DMS79 treated with DMSO at 0.1 percent for 48 hours (cell line): ENCODE measurements at regions not wholly inside any gene's neighbourhood (a gene's known extent, or its start where the extent isn't known, plus 50 kb on each side); places are given as distances from the start of the nearest gene placed in this dataset.
"Not testable (repeated sequence)": the region's sequence is repeated elsewhere in the genome, so short reads cannot be mapped to it uniquely, and the experiment has no call there.

Experiments
- DNase-seq: peaks from one replicate; lab custom pipeline; 2025; lab: John Stamatoyannopoulos, UW

- not testable (repeated sequence) for DNase-seq
Measured at GRCh38 chr4:134621715-134622114, 420.1 kb upstream of the PABPC4L start.

- DNase-seq, result no peak
Measured at GRCh38 chr4:134610956-134611355, 409.4 kb upstream of the PABPC4L start.

- DNase-seq, result no peak
Measured at GRCh38 chr4:134610172-134610571, 408.6 kb upstream of the PABPC4L start.

DNA sequence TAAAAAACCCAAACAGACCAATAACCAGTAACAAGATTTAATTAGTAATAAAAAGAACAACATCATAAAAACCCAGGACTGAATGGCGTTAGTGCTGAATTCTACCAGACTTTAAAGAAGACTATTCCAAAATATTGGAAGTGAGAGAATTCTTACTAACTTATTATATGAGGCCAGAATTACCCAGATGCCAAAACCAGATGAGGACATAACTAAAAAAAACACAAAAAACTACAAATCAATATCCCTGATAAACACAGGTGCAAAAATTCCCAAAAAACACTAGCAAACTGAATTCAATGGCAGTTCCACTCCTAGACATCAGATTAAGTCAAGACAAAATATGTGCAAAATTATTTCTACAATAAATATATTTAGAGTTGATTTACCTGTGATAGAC lies 400.1 kb upstream of the PABPC4L start:
- DNase-seq, result no peak

DNA sequence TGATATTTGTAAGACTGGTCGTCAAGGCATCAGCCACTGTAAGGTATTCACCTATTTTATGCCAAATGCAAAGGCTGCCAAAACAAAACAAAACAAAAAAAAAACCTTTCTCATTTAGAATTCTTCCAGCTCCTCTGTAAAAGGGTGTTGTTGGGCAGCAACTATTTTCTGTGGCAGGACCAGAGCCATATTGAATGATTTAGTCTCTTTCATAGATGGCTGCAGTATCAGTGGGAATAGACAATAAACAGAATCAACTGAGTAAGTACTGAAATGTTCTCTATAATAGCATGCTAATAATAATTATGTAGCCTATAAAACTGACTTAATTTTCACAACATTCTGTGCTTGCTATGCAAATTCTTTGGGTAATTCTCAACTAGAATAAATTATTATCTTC lies 389.7 kb upstream of the PABPC4L start:
- no peak for DNase-seq

DNA sequence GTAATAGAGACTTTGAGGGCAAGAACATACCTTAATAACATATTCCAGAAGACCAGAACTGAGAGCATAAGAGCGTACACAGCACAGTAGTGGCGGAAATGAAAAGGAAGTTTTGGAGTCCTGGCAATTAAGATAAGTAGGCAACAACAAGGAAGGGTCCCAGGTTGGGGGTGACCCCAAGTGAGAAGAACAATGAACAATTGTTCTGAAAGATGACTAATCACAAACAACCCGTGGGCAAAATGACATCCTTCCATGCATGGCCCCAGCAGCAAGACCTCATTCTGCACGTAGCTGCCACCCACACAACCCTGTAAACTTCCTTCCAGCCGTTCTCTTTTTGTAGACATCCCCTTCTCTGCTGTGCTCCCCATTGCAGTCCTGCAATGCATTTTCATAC lies 384.4 kb upstream of the PABPC4L start:
- no peak for DNase-seq

DNA sequence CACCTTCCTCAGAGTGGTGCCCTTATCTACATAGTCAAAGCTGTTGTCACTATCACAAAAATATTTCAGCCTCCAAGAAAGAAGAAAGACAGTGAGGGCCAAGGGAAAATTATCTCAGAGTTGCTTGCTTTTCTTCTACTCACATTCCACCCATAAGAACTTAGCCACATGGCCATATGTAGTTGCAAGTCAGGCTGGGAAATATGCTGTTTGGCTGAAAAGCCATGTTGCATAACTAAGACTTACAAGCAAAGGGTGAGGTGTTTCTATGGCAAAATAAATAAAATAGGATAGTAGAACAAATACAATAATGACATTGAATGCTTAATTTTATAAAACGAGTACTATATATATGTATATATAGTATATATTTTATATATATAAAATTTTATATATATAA lies 365.9 kb upstream of the PABPC4L start:
- DNase-seq, result no peak

DNA sequence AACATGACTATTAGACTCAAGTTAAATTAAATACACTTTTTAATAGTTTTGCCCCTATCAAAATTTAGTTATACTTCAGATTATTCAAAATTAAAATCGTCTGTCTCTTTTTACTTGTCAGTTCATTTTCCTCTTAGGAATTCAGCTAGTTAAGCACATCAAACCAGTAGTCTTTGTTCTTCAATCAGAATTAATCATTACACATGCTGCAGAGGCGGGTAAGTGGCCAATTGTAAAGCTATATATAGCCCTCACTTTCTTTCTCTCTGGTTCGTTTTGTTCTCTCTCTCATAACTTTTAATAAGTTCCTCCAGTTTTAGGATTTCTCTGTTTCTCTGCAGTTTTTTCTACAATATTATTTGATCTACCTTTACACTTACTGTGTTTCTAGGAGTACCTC lies 359.1 kb upstream of the PABPC4L start:
- no peak for DNase-seq

DNA sequence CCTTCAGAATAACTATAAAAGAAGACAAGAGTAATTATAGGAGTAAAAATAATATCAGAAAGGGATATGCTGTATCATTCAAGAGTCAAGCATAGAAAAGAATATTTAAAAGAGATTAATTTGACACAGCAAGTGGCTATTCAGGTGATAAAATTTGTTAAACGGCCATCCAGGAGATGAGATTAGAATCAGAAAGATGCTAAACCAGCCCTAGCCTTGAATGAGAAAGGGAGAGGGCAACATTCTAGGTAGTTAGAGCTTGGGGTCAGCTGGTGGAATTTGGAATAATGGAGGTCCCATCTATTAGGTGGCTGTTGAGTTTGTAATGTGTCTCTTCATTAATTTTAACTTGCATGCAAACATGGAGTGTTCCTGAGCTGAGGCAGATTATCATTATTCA lies 350.5 kb upstream of the PABPC4L start:
- no peak for DNase-seq

DNA sequence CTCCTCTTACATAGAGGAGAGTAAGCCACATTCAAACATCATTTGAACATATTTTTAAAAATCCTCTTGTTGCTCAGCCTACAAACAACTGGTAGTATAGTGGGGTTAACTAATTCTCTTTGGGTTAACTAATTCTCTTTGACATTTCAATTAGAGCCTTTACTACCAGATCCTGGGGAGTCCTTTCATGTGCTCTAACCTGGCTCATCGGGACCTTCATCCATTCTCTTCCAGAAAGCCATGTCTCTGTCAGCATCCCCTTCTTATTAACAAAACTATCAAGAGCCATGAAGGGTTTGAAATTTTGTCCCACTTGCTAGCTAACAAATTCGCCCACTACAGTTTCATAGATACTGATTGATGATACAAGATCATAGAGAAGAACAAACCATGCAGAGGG lies 349.8 kb upstream of the PABPC4L start:
- DNase-seq, result no peak

- no peak for DNase-seq
Measured at GRCh38 chr4:134548052-134548628, 346.6 kb upstream of the PABPC4L start.

- no peak for DNase-seq
Measured at GRCh38 chr4:134546279-134546678, 344.7 kb upstream of the PABPC4L start.

DNA sequence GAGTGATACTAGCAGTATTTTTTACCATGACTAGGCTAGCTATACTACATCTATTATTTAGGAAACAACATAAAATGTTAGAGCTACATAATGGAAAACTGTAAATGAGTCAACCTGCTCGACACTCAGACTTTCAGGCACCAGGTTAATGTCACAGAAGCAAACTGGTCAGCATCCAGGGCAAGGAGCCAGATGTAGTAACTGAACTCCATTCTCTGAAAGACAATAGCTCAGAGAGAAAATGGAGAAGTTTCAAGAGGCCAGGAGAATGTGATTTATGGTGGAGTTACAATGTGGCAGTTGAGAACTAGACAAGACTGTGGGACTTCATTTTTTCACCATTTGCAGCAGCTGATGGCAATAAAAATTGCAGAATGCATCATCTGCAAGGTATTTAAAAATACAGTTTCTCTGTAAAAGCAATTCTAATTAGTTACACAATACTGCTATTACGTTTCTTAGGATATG lies 342.7 kb upstream of the PABPC4L start:
- peak; percentile 9 for DNase-seq

- DNase-seq, result no peak
Measured at GRCh38 chr4:134540588-134540987, 339.0 kb upstream of the PABPC4L start.

- no peak for DNase-seq
Measured at GRCh38 chr4:134539729-134540231, 338.2 kb upstream of the PABPC4L start.

DNA sequence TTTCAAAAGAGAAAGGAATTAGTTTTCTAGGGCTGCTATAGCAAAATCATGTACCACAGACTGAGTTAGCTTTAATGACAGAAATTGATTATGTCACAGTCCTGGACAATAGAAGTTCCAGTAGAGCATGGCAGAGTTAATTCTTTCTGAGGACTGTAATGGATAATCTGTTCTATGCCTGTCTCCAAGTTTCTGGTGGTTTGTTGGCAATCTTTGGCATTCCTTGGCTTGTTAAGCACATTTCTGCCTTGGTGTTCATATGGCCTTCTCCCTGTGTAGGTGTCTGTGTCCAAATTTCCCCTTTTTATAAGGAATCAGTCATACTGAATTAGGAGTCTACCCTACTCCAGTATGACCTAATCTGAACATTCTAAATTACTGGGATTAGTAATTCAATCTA lies 336.1 kb upstream of the PABPC4L start:
- DNase-seq, result no peak

- no peak for DNase-seq
Measured at GRCh38 chr4:134533068-134533467, 331.5 kb upstream of the PABPC4L start.

- no peak for DNase-seq
Measured at GRCh38 chr4:134531013-134531412, 329.4 kb upstream of the PABPC4L start.

DNA sequence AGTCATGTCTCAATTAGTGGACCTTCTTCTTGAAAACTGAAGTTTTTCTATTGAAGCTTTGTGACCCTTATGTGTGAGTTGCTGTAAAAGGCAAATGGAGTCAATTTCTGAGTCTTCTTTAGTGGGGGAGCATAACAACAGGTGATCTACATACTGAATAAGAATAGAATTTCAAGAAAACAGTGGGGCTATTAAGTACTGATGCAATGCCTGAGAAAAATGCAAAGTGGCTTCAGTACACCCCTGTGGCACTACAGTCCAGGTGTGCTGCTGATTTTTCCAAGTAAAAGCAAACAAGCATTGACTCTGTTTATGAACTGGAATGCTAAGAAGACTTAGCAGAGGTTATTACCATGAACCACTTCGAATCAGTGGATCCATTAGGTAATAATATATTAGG lies 328.0 kb upstream of the PABPC4L start:
- no peak for DNase-seq

DNA sequence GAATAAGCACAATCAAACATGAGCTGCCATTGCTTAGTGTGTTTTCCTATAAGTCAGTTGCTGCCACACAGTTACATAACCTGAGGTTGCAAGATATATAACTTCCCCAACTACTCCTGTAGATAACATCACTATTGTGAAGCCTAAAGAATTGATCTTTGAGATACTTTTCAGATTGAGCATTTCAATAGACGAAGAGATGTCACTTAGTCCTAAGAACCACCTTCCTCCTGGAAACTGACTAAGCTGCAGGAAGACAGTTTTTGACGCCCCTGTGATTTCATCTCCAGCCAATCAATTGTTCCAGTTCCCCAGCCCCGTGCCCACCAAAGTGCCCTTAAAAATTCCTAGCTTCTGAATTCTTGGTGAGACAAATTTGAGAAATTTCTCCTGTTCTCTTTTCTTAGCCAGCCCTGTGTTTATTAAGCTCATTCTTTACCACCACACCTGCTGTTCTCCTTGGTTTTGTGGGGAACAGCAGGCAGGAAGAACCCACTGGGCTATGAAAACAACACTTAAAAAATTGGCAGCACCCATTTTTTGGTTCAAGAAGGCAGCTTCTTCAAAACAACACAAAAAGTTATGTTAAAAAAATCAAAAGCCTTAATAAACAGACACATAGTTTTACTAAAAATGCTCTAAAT lies 317.1 kb upstream of the PABPC4L start:
- no peak for DNase-seq

DNA sequence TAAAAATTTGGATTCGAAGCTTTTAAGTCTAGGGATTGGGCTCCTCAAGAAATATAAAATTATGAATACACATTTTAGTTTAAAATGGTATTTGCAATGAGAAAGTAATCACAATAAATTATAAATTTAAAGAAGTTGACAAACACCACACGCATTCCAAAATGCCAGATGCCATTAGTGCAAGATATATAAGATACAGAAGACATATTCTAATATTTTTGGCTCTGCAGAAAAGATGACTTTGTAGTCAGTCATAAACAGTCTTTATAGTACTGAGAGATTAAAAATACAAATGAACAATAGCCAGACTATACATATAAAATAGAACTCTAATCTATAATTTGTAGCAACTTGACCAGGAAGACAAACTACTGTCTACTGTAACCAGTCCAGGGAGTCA lies 309.0 kb upstream of the PABPC4L start:
- no peak for DNase-seq

DNA sequence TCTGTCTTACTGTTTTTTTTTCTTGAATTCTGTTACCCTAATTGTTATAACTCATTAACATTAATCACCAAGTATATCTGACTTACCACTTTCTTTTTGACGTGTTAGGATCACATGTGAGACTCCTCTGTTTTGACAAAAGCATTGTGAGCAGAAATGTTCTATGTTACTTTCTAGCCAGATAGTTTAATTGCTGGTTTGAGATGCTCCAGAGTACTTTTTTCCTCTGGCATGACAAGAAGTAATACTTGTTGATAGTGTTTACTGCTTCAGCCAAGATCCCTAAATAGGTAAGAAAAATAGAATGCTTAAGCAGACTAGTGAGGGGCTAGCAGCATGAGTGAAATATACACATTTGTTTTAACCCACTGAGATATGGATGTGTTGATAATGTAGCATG lies 303.9 kb upstream of the PABPC4L start:
- no peak for DNase-seq

GRCh38 chr4:134501973-134502643 lies 300.5 kb upstream of the PABPC4L start:
- no peak for DNase-seq
